ENCODE measurements at regions not wholly inside any gene's neighbourhood (a gene's known extent, or its start where the extent isn't known, plus 50 kb on each side); places are given as distances from the start of the nearest gene placed in this dataset.

DNA sequence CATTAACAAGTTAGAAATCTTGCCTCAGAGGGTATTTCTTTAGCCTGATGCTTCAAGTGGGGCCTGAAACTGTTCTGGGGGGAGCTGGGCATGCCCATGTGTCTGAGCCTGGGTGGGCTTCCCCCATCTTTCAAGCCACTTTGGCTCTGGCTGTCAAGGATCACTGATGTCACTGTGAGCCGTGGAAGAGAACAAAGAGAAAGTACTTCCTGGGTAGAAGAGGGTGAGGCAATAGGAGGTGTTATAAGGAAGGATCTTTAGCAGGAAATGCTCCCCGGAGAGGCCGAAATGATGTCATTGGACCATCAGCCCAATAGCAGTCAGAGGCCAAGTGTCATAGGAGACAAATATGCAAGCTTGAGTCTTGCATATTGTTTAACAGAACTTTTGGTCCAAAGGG lies 228.4 kb upstream of the MEX3C start:
- no peak for TF ChIP-seq BHLHE40 (IDR thresholded peaks at IDR 0.05; ENCODE audit: borderline replicate concordance in 1 of 2, low read depth in 2 of 2, low read length in 1 of 2)
- TF ChIP-seq POLR2A (IDR thresholded peaks at IDR 0.05; ENCODE audit: low read depth, low read length): no peak
- no peak for TF ChIP-seq RAD51 (IDR thresholded peaks at IDR 0.05)
- no peak for TF ChIP-seq RELA (IDR thresholded peaks at IDR 0.05; ENCODE audit: borderline replicate concordance, partially characterized antibody)
- TF ChIP-seq, protein P1, sequence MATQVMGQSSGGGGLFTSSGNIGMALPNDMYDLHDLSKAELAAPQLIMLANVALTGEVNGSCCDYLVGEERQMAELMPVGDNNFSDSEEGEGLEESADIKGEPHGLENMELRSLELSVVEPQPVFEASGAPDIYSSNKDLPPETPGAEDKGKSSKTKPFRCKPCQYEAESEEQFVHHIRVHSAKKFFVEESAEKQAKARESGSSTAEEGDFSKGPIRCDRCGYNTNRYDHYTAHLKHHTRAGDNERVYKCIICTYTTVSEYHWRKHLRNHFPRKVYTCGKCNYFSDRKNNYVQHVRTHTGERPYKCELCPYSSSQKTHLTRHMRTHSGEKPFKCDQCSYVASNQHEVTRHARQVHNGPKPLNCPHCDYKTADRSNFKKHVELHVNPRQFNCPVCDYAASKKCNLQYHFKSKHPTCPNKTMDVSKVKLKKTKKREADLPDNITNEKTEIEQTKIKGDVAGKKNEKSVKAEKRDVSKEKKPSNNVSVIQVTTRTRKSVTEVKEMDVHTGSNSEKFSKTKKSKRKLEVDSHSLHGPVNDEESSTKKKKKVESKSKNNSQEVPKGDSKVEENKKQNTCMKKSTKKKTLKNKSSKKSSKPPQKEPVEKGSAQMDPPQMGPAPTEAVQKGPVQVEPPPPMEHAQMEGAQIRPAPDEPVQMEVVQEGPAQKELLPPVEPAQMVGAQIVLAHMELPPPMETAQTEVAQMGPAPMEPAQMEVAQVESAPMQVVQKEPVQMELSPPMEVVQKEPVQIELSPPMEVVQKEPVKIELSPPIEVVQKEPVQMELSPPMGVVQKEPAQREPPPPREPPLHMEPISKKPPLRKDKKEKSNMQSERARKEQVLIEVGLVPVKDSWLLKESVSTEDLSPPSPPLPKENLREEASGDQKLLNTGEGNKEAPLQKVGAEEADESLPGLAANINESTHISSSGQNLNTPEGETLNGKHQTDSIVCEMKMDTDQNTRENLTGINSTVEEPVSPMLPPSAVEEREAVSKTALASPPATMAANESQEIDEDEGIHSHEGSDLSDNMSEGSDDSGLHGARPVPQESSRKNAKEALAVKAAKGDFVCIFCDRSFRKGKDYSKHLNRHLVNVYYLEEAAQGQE (IDR thresholded peaks at IDR 0.05; ENCODE audit: low read depth, low read length): no peak
- TF ChIP-seq, protein P2, sequence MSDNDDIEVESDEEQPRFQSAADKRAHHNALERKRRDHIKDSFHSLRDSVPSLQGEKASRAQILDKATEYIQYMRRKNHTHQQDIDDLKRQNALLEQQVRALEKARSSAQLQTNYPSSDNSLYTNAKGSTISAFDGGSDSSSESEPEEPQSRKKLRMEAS (IDR thresholded peaks at IDR 0.05; ENCODE audit: low read depth, low read length): no peak
- TF ChIP-seq CREM (IDR thresholded peaks at IDR 0.05; ENCODE audit: low read depth): peak; percentile 26; the same call in 1 of the 2 replicates
- TF ChIP-seq CHD2 (IDR thresholded peaks at IDR 0.05; ENCODE audit: borderline replicate concordance, low read depth, low read length): no peak

Data from GM12878 (cell line).